ENCODE measurements at regions not wholly inside any gene's neighbourhood (a gene's known extent, or its start where the extent isn't known, plus 50 kb on each side); places are given as distances from the start of the nearest gene placed in this dataset.

DNA sequence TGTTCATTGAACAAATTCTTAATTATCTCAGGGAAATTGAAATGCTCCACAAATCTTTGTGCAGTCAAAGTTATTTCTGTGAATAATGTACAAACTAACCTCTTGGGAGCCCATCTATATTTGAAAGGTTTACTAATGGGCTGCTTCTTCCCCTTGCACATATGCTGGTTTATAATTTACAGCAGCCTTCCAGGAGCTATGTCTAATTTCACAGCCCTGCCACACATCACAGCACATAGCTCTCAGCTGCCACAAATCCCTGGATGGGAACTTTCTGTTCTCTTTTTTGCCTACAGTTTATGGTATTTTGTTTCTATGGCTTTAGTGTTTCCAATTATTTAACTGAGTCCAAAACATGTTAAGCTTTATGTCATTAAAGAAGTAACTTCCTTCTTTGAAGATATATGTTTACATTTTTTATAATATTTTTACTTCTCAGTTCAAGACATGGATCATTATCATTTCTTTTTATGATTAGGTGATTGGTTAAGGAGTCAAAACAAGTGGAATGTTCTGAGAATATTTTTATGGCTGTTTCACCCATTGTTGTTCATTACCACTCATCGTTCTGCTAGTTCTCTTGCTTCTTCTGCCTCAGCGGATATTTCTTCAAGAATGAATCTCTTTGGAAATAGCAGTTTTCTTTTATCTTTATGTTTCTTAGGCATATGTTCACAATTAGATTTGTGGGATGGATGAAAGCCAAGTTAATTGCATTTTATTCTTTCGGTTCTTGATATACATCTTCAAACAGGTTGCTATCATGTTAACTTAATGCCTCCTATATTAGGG is 475.6 kb upstream of the MIS18BP1 start:
- no peaks in the 10 kb centered on the region for H3K9me3 ChIP-seq (ENCODE audit: low read depth, low read length, poor library complexity, severe bottlenecking)
- no TSS peak for BruUV-seq (replicated peaks)
- no peak overlapping the region for H3K27ac ChIP-seq (ENCODE audit: low read depth, low read length, poor library complexity, severe bottlenecking)
- no peaks in the 10 kb centered on the region for H3K36me3 ChIP-seq (ENCODE audit: insufficient read depth, low read length, poor library complexity, severe bottlenecking)
- DNase-seq (ENCODE audit: low spot score), result no peak
- intact Hi-C loops (cut with micrococcal nuclease; ENCODE audit: unreplicated experiment), result no loop called here
- H3K4me3 ChIP-seq (ENCODE audit: low read depth, low read length, poor library complexity, severe bottlenecking), result no peak overlapping the region
- ChIA-PET CTCF (no interaction called here), POLR2A (ENCODE audit: low non-redundant PET) (no interaction called here)
- TF ChIP-seq EZH2 (IDR thresholded peaks at IDR 0.05; ENCODE audit: borderline replicate concordance, low read depth, low read length, poor library complexity, severe bottlenecking), result no peak
- no peak for TF ChIP-seq CTCF (conservative IDR thresholded peaks at IDR 0.05; ENCODE audit: low read depth, low read length)
- no peaks in the 10 kb centered on the region for H3K27me3 ChIP-seq (replicated peaks; ENCODE audit: insufficient read depth, low read depth, low read length, poor library complexity)
- H3K4me1 ChIP-seq (ENCODE audit: insufficient read depth, low read length, poor library complexity, severe bottlenecking), result no peaks in the 10 kb centered on the region

DNA sequence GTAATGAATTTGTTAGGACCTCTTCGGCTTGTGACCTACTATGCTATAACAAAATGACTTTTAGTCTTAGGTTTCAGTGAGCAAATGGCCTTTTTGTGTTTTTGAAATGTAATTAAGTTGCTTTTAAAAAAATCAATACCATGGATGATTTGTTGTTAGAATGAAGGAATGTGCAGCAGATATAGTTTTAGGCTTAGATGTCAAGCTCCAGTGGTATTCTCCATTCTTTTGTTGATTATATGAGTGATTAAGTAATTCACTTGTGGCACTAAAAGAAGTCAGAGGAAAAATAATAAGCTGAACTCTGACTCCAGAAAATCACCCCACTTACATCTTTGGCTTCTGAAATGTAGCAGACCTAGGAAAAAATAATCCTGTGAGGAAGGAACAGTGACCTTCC is 474.1 kb upstream of the MIS18BP1 start:
- no peak for DNase-seq (ENCODE audit: low spot score)
- no peaks in the 10 kb centered on the region for H3K27me3 ChIP-seq (replicated peaks; ENCODE audit: insufficient read depth, low read depth, low read length, poor library complexity)
- no peaks in the 10 kb centered on the region for H3K36me3 ChIP-seq (ENCODE audit: insufficient read depth, low read length, poor library complexity, severe bottlenecking)
- no peak for TF ChIP-seq CTCF (conservative IDR thresholded peaks at IDR 0.05; ENCODE audit: low read depth, low read length)
- TF ChIP-seq EZH2 (IDR thresholded peaks at IDR 0.05; ENCODE audit: borderline replicate concordance, low read depth, low read length, poor library complexity, severe bottlenecking), result no peak
- H3K4me3 ChIP-seq (ENCODE audit: low read depth, low read length, poor library complexity, severe bottlenecking), result no peak overlapping the region
- BruUV-seq (replicated peaks), result no TSS peak
- CTCF ChIA-PET, result no interaction called here
- no peaks in the 10 kb centered on the region for H3K9me3 ChIP-seq (ENCODE audit: low read depth, low read length, poor library complexity, severe bottlenecking)
- POLR2A ChIA-PET (ENCODE audit: low non-redundant PET), result no interaction called here
- no peaks in the 10 kb centered on the region for H3K4me1 ChIP-seq (ENCODE audit: insufficient read depth, low read length, poor library complexity, severe bottlenecking)
- H3K27ac ChIP-seq (ENCODE audit: low read depth, low read length, poor library complexity, severe bottlenecking), result no peak overlapping the region
- intact Hi-C loops (cut with micrococcal nuclease; ENCODE audit: unreplicated experiment), result no loop called here

DNA sequence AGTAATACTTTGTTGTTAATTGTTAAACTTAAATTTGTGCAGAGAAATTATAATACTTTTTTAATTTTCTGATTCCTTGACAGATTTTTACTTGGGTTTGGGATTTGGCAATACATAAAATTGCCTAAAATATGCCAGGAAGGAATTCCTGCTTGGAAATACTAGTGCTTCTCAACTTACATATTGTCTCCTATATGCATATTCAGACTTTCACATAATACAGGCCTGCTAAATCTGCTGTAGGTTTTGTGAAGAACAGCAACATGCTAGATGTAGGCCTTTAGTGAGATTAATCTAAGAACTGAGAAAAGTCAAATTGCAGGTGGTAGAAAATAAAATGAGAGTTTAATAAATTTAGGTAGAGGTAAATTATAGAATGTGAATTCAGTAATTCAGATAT is 468.5 kb upstream of the MIS18BP1 start:
- no peak for DNase-seq (ENCODE audit: low spot score)
- Histone ChIP-seq H3K27ac (ENCODE audit: low read depth, low read length, poor library complexity, severe bottlenecking) (no peak overlapping the region), H3K4me1 (ENCODE audit: insufficient read depth, low read length, poor library complexity, severe bottlenecking) (no peaks in the 10 kb centered on the region), H3K27me3 (replicated peaks; ENCODE audit: insufficient read depth, low read depth, low read length, poor library complexity) (no peaks in the 10 kb centered on the region), H3K9me3 (ENCODE audit: low read depth, low read length, poor library complexity, severe bottlenecking) (no peaks in the 10 kb centered on the region), H3K36me3 (ENCODE audit: insufficient read depth, low read length, poor library complexity, severe bottlenecking) (no peaks in the 10 kb centered on the region), H3K4me3 (ENCODE audit: low read depth, low read length, poor library complexity, severe bottlenecking) (no peak overlapping the region)
- POLR2A ChIA-PET (ENCODE audit: low non-redundant PET), result no interaction called here
- no TSS peak for BruUV-seq (replicated peaks)
- no peak for TF ChIP-seq EZH2 (IDR thresholded peaks at IDR 0.05; ENCODE audit: borderline replicate concordance, low read depth, low read length, poor library complexity, severe bottlenecking)
- intact Hi-C loops (cut with micrococcal nuclease; ENCODE audit: unreplicated experiment), result no loop called here
- CTCF ChIA-PET, result no interaction called here

DNA sequence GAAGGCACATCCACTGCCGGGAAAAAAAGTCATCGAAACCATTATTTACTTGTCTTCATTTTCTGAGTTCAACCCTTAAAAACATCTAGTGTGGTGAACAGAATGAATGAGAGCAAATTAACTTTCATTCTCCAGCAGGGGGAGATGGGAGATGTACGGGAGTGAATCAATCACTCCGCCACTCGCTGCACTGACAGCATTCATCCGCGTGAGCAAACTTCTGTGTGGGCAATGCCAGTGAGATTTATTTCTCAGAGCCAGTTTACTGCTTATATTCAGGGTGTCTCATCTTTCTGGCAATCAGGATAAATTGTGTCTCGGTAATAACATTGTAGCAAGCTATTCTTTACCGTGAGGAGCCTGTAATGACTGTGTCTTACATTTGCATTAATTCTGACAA is 463.6 kb upstream of the MIS18BP1 start:
- Histone ChIP-seq H3K27me3 (replicated peaks; ENCODE audit: insufficient read depth, low read depth, low read length, poor library complexity) (no peaks in the 10 kb centered on the region), H3K4me3 (ENCODE audit: low read depth, low read length, poor library complexity, severe bottlenecking) (no peak overlapping the region), H3K27ac (ENCODE audit: low read depth, low read length, poor library complexity, severe bottlenecking) (no peak overlapping the region), H3K9me3 (ENCODE audit: low read depth, low read length, poor library complexity, severe bottlenecking) (no peaks in the 10 kb centered on the region), H3K4me1 (ENCODE audit: insufficient read depth, low read length, poor library complexity, severe bottlenecking) (no peaks in the 10 kb centered on the region), H3K36me3 (ENCODE audit: insufficient read depth, low read length, poor library complexity, severe bottlenecking) (no peaks in the 10 kb centered on the region)
- intact Hi-C loops (cut with micrococcal nuclease; ENCODE audit: unreplicated experiment), result no loop called here
- no TSS peak for BruUV-seq (replicated peaks)
- POLR2A ChIA-PET (ENCODE audit: low non-redundant PET), result no interaction called here
- DNase-seq (ENCODE audit: low spot score), result peak; percentile 76
- TF ChIP-seq CTCF (conservative IDR thresholded peaks at IDR 0.05; ENCODE audit: low read depth, low read length) (peak; percentile 54), EZH2 (IDR thresholded peaks at IDR 0.05; ENCODE audit: borderline replicate concordance, low read depth, low read length, poor library complexity, severe bottlenecking) (no peak)
- CTCF ChIA-PET, result no interaction called here

All from A673 (cell line).